ENCODE measurements at regions not wholly inside any gene's neighbourhood (a gene's known extent, or its start where the extent isn't known, plus 50 kb on each side); places are given as distances from the start of the nearest gene placed in this dataset.

- Histone ChIP-seq H4K20me1 (ENCODE audit: insufficient read depth) (no peaks in the 10 kb centered on the region), H3K36me3 (ENCODE audit: low read depth) (no peaks in the 10 kb centered on the region), H3K4me3 (no peak overlapping the region), H3K27ac (no peak overlapping the region), H3K9me2 (ENCODE audit: insufficient read depth) (no peaks in the 10 kb centered on the region), H2AFZ (no peak overlapping the region), H3K79me2 (ENCODE audit: low read depth) (no peaks in the 10 kb centered on the region), H3K9me3 (ENCODE audit: insufficient read depth, low read depth) (no peaks in the 10 kb centered on the region), H3K4me2 (no peak overlapping the region), H3F3A (ENCODE audit: insufficient read depth, low read depth) (no peaks in the 10 kb centered on the region), H3K4me1 (replicated peaks; ENCODE audit: insufficient read depth) (no peaks in the 10 kb centered on the region), H3K27me3 (ENCODE audit: insufficient read depth, low read depth) (peaks cover 16% of the 10 kb centered on the region; the same call in 1 of the 2 replicates)
- DNase-seq: no peak
- ChIA-PET POLR2A (ENCODE audit: unreplicated experiment) (no interaction called here), CTCF (no interaction called here)
- TF ChIP-seq EZH2 (IDR thresholded peaks at IDR 0.05; ENCODE audit: low read depth) (no peak), CTCF (conservative IDR thresholded peaks at IDR 0.05) (no peak)
- intact Hi-C loops (cut with micrococcal nuclease; ENCODE audit: unreplicated experiment): no loop called here
- BruUV-seq (replicated peaks): no TSS peak
Observed at GRCh38 chr2:57084697-57085281, 901.0 kb downstream of the CCDC85A start.

GRCh38 chr2:57093020-57093419 is 909.2 kb downstream of the CCDC85A start:
- Histone ChIP-seq H3K4me1 (replicated peaks; ENCODE audit: insufficient read depth) (no peaks in the 10 kb centered on the region), H3K79me2 (ENCODE audit: low read depth) (no peaks in the 10 kb centered on the region), H3K9me3 (ENCODE audit: insufficient read depth, low read depth) (no peaks in the 10 kb centered on the region; the same call in 1 of the 2 replicates), H3K4me3 (no peak overlapping the region), H3K4me2 (no peak overlapping the region), H3K27me3 (ENCODE audit: insufficient read depth, low read depth) (no peaks in the 10 kb centered on the region), H3F3A (ENCODE audit: insufficient read depth, low read depth) (no peaks in the 10 kb centered on the region), H4K20me1 (ENCODE audit: insufficient read depth) (no peaks in the 10 kb centered on the region), H3K9me2 (ENCODE audit: insufficient read depth) (no peaks in the 10 kb centered on the region), H3K27ac (no peak overlapping the region), H3K36me3 (ENCODE audit: low read depth) (no peaks in the 10 kb centered on the region), H2AFZ (no peak overlapping the region)
- ChIA-PET POLR2A (ENCODE audit: unreplicated experiment) (no interaction called here), CTCF (no interaction called here)
- no TSS peak for BruUV-seq (replicated peaks)
- no peak for DNase-seq
- intact Hi-C loops (cut with micrococcal nuclease; ENCODE audit: unreplicated experiment): no loop called here
- TF ChIP-seq CTCF (conservative IDR thresholded peaks at IDR 0.05) (no peak), EZH2 (IDR thresholded peaks at IDR 0.05; ENCODE audit: low read depth) (no peak)

DNA sequence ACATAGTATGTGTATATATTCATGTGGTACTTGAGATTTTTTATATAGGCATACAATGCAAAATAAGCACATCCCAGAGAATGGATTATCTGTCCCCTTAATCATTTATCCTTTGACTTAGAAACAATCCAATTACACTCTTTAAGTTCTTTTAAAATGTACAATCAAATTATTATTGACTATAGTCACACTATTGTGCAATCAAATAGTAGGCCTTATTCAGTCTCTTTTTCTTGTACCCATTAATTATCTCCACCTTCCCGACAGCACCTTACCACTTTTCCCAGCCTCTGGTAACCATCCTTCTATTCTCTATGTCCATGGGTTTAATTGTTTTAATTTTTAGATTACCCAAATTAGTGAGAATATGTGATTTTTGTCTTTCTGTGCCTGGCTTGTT is 914.1 kb downstream of the CCDC85A start:
- Histone ChIP-seq H3K4me2 (no peak overlapping the region), H3K9me2 (ENCODE audit: insufficient read depth) (no peaks in the 10 kb centered on the region), H3K9me3 (ENCODE audit: insufficient read depth, low read depth) (no peaks in the 10 kb centered on the region; the same call in 1 of the 2 replicates), H3K27me3 (ENCODE audit: insufficient read depth, low read depth) (no peaks in the 10 kb centered on the region), H4K20me1 (ENCODE audit: insufficient read depth) (no peaks in the 10 kb centered on the region), H2AFZ (no peak overlapping the region), H3K79me2 (ENCODE audit: low read depth) (no peaks in the 10 kb centered on the region), H3K27ac (no peak overlapping the region), H3K36me3 (ENCODE audit: low read depth) (no peaks in the 10 kb centered on the region), H3K4me1 (replicated peaks; ENCODE audit: insufficient read depth) (no peaks in the 10 kb centered on the region), H3F3A (ENCODE audit: insufficient read depth, low read depth) (no peaks in the 10 kb centered on the region), H3K4me3 (no peak overlapping the region)
- POLR2A ChIA-PET (ENCODE audit: unreplicated experiment): no interaction called here
- TF ChIP-seq EZH2 (IDR thresholded peaks at IDR 0.05; ENCODE audit: low read depth) (no peak), CTCF (conservative IDR thresholded peaks at IDR 0.05) (no peak)
- intact Hi-C loops (cut with micrococcal nuclease; ENCODE audit: unreplicated experiment): no loop called here
- BruUV-seq (replicated peaks): no TSS peak
- no peak for DNase-seq
- CTCF ChIA-PET: no interaction called here

All from PC-9 (cell line).